GM12892 (cell line): ENCODE measurements at regions not wholly inside any gene's neighbourhood (a gene's known extent, or its start where the extent isn't known, plus 50 kb on each side); places are given as distances from the start of the nearest gene placed in this dataset.

Experiments used
- DNase-seq: peaks from one replicate; pipeline ENCODE4 v3.0.0; 2011; ENCODE audit not compliant: insufficient read length
- FAIRE-seq: peaks from 2 replicates; lab custom pipeline; 2011; peaks lifted over from hg19 to GRCh38; lab: Jason Lieb, UNC
- POLR2A ChIP-seq: IDR thresholded peaks from 2 replicates; pipeline ENCODE4 v1.6.1; 2011; ENCODE audit warnings: low read depth, low read length, control low read depth
- POLR2AphosphoS5 ChIP-seq: IDR thresholded peaks from 2 replicates; pipeline ENCODE4 v1.6.1; 2011; ENCODE audit warnings: low read depth, low read length, control low read depth
- TAF1 ChIP-seq: IDR thresholded peaks from 2 replicates; pipeline ENCODE4 v1.6.1; 2011; ENCODE audit warnings: low read depth, mild to moderate bottlenecking, control low read depth, low read length, borderline replicate concordance

GRCh38 chr9:82706786-82707185, 356.2 kb downstream of the RASEF start:
- no peak for FAIRE-seq
- no peak for DNase-seq
- TF ChIP-seq TAF1, result no peak
- TF ChIP-seq POLR2AphosphoS5, result no peak
- no peak for TF ChIP-seq POLR2A

GRCh38 chr9:82716821-82717220, 346.1 kb downstream of the RASEF start:
- DNase-seq (no peak), FAIRE-seq (no peak)
- no peak for TF ChIP-seq POLR2A
- TF ChIP-seq POLR2AphosphoS5, result no peak
- no peak for TF ChIP-seq TAF1

GRCh38 chr9:82720515-82720914, 342.4 kb downstream of the RASEF start:
- no peak for DNase-seq
- no peak for FAIRE-seq
- TF ChIP-seq POLR2AphosphoS5 (no peak), POLR2A (no peak), TAF1 (no peak)

- FAIRE-seq, result no peak
- no peak for TF ChIP-seq POLR2A
- no peak for TF ChIP-seq POLR2AphosphoS5
- TF ChIP-seq TAF1, result no peak
- no peak for DNase-seq
These were observed 341.3 kb downstream of the RASEF start for GRCh38 chr9:82721593-82721992.

GRCh38 chr9:82722051-82722450, 340.9 kb downstream of the RASEF start:
- no peak for DNase-seq
- TF ChIP-seq TAF1, result no peak
- TF ChIP-seq POLR2AphosphoS5, result no peak
- no peak for TF ChIP-seq POLR2A
- no peak for FAIRE-seq

GRCh38 chr9:82722561-82722960, 340.4 kb downstream of the RASEF start:
- DNase-seq, result no peak
- no peak for FAIRE-seq
- TF ChIP-seq POLR2A (no peak), TAF1 (no peak), POLR2AphosphoS5 (no peak)

- FAIRE-seq, result no peak
- no peak for DNase-seq
- TF ChIP-seq POLR2A (no peak), TAF1 (no peak), POLR2AphosphoS5 (no peak)
These were observed 336.3 kb downstream of the RASEF start for GRCh38 chr9:82726424-82727276.

- FAIRE-seq (no peak), DNase-seq (no peak)
- TF ChIP-seq POLR2AphosphoS5 (no peak), TAF1 (no peak), POLR2A (no peak)
These were observed 333.8 kb downstream of the RASEF start for GRCh38 chr9:82729141-82729540.

- DNase-seq, result no peak
- FAIRE-seq, result no peak
- TF ChIP-seq POLR2AphosphoS5, result no peak
- TF ChIP-seq TAF1, result no peak
- TF ChIP-seq POLR2A, result no peak
These were observed 332.9 kb downstream of the RASEF start for GRCh38 chr9:82729991-82730589.

GRCh38 chr9:82732928-82733327, 330.0 kb downstream of the RASEF start:
- TF ChIP-seq POLR2A (no peak), TAF1 (no peak), POLR2AphosphoS5 (no peak)
- no peak for FAIRE-seq
- no peak for DNase-seq

GRCh38 chr9:82736126-82736525, 326.8 kb downstream of the RASEF start:
- FAIRE-seq, result no peak
- no peak for DNase-seq
- TF ChIP-seq TAF1 (no peak), POLR2AphosphoS5 (no peak), POLR2A (no peak)

GRCh38 chr9:82736701-82737100, 326.2 kb downstream of the RASEF start:
- no peak for DNase-seq
- TF ChIP-seq TAF1, result no peak
- no peak for TF ChIP-seq POLR2AphosphoS5
- no peak for TF ChIP-seq POLR2A
- no peak for FAIRE-seq
